ENCODE measurements at regions not wholly inside any gene's neighbourhood (a gene's known extent, or its start where the extent isn't known, plus 50 kb on each side); places are given as distances from the start of the nearest gene placed in this dataset.

GRCh38 chr6:23692184-23692583, 433.8 kb upstream of the NRSN1 start:
- Histone ChIP-seq H3K27me3 (ENCODE audit: insufficient read depth in 3 of 3, low read length in 2 of 3) (no peaks in the 10 kb centered on the region), H3K27ac (no peak overlapping the region), H3K4me3 (no peak overlapping the region), H3K4me1 (no peaks in the 10 kb centered on the region), H3K9me3 (no peaks in the 10 kb centered on the region), H3K36me3 (ENCODE audit: insufficient read depth in 1 of 2, low read depth in 1 of 2) (no peaks in the 10 kb centered on the region)
- intact Hi-C loops (cut with DNase I), result no loop called here
- DNase-seq (no peak), ATAC-seq (no peak)
- WGBS, 3 donors, result 68 to 78% (median 72%) methylated on average over 2 of the region's 2 CpGs
- no peak for TF ChIP-seq CTCF (IDR thresholded peaks at IDR 0.05)

- WGBS, 3 donors, result 19 to 22% (median 19%) methylated on average over 4 of the region's 4 CpGs
- Histone ChIP-seq H3K4me1 (no peaks in the 10 kb centered on the region), H3K27me3 (ENCODE audit: insufficient read depth in 3 of 3, low read length in 2 of 3) (no peaks in the 10 kb centered on the region), H3K36me3 (ENCODE audit: insufficient read depth in 1 of 2, low read depth in 1 of 2) (no peaks in the 10 kb centered on the region), H3K27ac (no peak overlapping the region), H3K9me3 (no peaks in the 10 kb centered on the region), H3K4me3 (no peak overlapping the region)
- no peak for DNase-seq
- ATAC-seq, result no peak
- TF ChIP-seq CTCF (IDR thresholded peaks at IDR 0.05), result no peak
- intact Hi-C loops (cut with DNase I), result no loop called here
Observed at GRCh38 chr6:23696992-23697391, 429.0 kb upstream of the NRSN1 start.

GRCh38 chr6:23704479-23705052, 421.4 kb upstream of the NRSN1 start:
- TF ChIP-seq CTCF (IDR thresholded peaks at IDR 0.05), result no peak
- intact Hi-C loops (cut with DNase I), result no loop called here
- Histone ChIP-seq H3K36me3 (ENCODE audit: insufficient read depth in 1 of 2, low read depth in 1 of 2) (no peaks in the 10 kb centered on the region), H3K4me1 (peaks cover 16% of the 10 kb centered on the region), H3K9me3 (no peaks in the 10 kb centered on the region), H3K4me3 (no peak overlapping the region), H3K27ac (no peak overlapping the region), H3K27me3 (ENCODE audit: insufficient read depth in 3 of 3, low read length in 2 of 3) (no peaks in the 10 kb centered on the region)
- WGBS, 3 donors, result 22 to 29% (median 25%) methylated on average over 2 of the region's 2 CpGs
- DNase-seq (no peak), ATAC-seq (peak; percentile 59 to 79 (median 67))

- WGBS, 3 donors, result 53 to 67% (median 59%) methylated on average over 2 of the region's 2 CpGs
- H3K36me3 ChIP-seq (ENCODE audit: insufficient read depth in 1 of 2, low read depth in 1 of 2), result no peaks in the 10 kb centered on the region
Observed at GRCh38 chr6:23705697-23706096, 420.3 kb upstream of the NRSN1 start.

More at GRCh38 chr6:23705697-23706096, 420.3 kb upstream of the NRSN1 start:
- intact Hi-C loops (cut with DNase I), result no loop called here
- H3K4me3 ChIP-seq, result no peak overlapping the region
- no peak for DNase-seq
- H3K27ac ChIP-seq, result no peak overlapping the region
- TF ChIP-seq CTCF (IDR thresholded peaks at IDR 0.05), result no peak
- ATAC-seq, result no peak
- H3K27me3 ChIP-seq (ENCODE audit: insufficient read depth in 3 of 3, low read length in 2 of 3), result no peaks in the 10 kb centered on the region
- no peaks in the 10 kb centered on the region for H3K9me3 ChIP-seq
- peaks cover 16% of the 10 kb centered on the region for H3K4me1 ChIP-seq
